GM12878 (cell line): ENCODE measurements at regions not wholly inside any gene's neighbourhood (a gene's known extent, or its start where the extent isn't known, plus 50 kb on each side); places are given as distances from the start of the nearest gene placed in this dataset.

ENCODE experiments used
- ATAC-seq: fragments of 200-7000 bp; cut with Tn5 transposase; 3 replicates; pipeline ENCODE4 v1.9.1; 2020; ENCODE audit warnings: mild to moderate bottlenecking, moderate library complexity
- BruUV-seq: library from RNA; stranded (reverse); fragments of 400-500 nt; replicated peaks from 2 replicates; lab custom pipeline; 2021; lab: Mats Ljungman, UMichigan
- CTCF ChIA-PET: fragments of 300-600 bp; sonication (Branson Sonifier 250); formaldehyde crosslinking; extraction: SDS; loops from one replicate; lab custom pipeline; 2021; ENCODE audit warnings: inconsistent platforms; lab: Yijun Ruan, JAX
- POLR2A ChIA-PET: fragments of 350-600 bp; formaldehyde crosslinking; extraction: SDS; loops from one replicate; lab custom pipeline; 2021; ENCODE audit warnings: inconsistent platforms; lab: Charles Lee
- RAD21 ChIA-PET: fragments of 300-600 bp; sonication (Branson Sonifier 250); formaldehyde crosslinking; loops from one replicate; lab custom pipeline; 2023; ENCODE audit warnings: antibody characterized with exemption; ENCODE audit not compliant: unreplicated experiment; lab: Charles Lee
- SMC1A ChIA-PET: fragments of 300-600 bp; sonication (Branson Sonifier 250); formaldehyde crosslinking; loops from one replicate; lab custom pipeline; 2023; ENCODE audit not compliant: unreplicated experiment, uncharacterized antibody; lab: Charles Lee
- DNase-seq: peaks from one replicate; pipeline ENCODE4 v3.0.0-alpha.2; 2011; ENCODE audit warnings: low read depth, low spot score
- FAIRE-seq: peaks from 3 replicates; lab custom pipeline; 2011; peaks lifted over from hg19 to GRCh38; lab: Jason Lieb, UNC
- H2AFZ ChIP-seq: 2 replicates; pipeline ENCODE4 v1.6.0; 2011; ENCODE audit warnings: low read depth, low read length, control low read depth; ENCODE audit not compliant: control insufficient read depth
- H3K27ac ChIP-seq: 2 replicates; pipeline ENCODE4 v1.5.1; 2011; ENCODE audit warnings: control low read depth; ENCODE audit not compliant: control insufficient read depth, insufficient read depth
- H3K27me3 ChIP-seq, 2 experiments: replicated peaks in 1 of 2; 2 replicates each; pipeline versions ENCODE4 v1.6.0 to v1.6.1; 2011; ENCODE audit warnings: low read length in 1 of 2; ENCODE audit not compliant: control insufficient read depth in 2 of 2, insufficient read depth in 2 of 2
- H3K36me3 ChIP-seq, 2 experiments: 2 replicates each; pipeline ENCODE4 v1.5.1; 2011; ENCODE audit warnings: low read length in 1 of 2; ENCODE audit not compliant: control insufficient read depth in 2 of 2, insufficient read depth in 2 of 2
- H3K4me1 ChIP-seq: 2 replicates; pipeline ENCODE4 v1.6.1; 2011; ENCODE audit warnings: mild to moderate bottlenecking, low read length, moderate library complexity, mixed read lengths; ENCODE audit not compliant: control insufficient read depth, insufficient read depth
- H3K4me2 ChIP-seq: 2 replicates; pipeline ENCODE4 v1.6.0; 2011; ENCODE audit warnings: control low read depth; ENCODE audit not compliant: control insufficient read depth, insufficient read depth
- H3K4me3 ChIP-seq: fragments of 200-600 bp; sonication (generic); 2 replicates; pipeline ENCODE4 v1.5.1; 2016
- H3K79me2 ChIP-seq: 2 replicates; pipeline ENCODE4 v1.6.0; 2011; ENCODE audit warnings: low read length; ENCODE audit not compliant: control insufficient read depth, insufficient read depth
- H3K9ac ChIP-seq: 2 replicates; pipeline ENCODE4 v1.8.0; 2011; ENCODE audit warnings: low read length, control low read depth, mixed read lengths; ENCODE audit not compliant: control insufficient read depth, insufficient read depth
- H3K9me3 ChIP-seq: replicated peaks from 3 replicates; pipeline ENCODE4 v1.5.1; 2011; ENCODE audit warnings: mild to moderate bottlenecking, low read length; ENCODE audit not compliant: control insufficient read depth, insufficient read depth
- H4K20me1 ChIP-seq: 2 replicates; pipeline ENCODE4 v1.6.0; 2011; ENCODE audit not compliant: control insufficient read depth, insufficient read depth
- ATF2 ChIP-seq: IDR thresholded peaks from 2 replicates; pipeline ENCODE4 v1.6.1; 2012; ENCODE audit warnings: low read length, inconsistent platforms
- ATF7 ChIP-seq: fragments of 450-650 bp; IDR thresholded peaks from 2 replicates; pipeline ENCODE4 v1.6.1; 2016; ENCODE audit warnings: low read depth, mild to moderate bottlenecking
- CBFB ChIP-seq: IDR thresholded peaks from 2 replicates; pipeline ENCODE4 v1.6.1; 2016; ENCODE audit warnings: antibody characterized with exemption, low read depth
- CBX3 ChIP-seq: fragments of 200-600 bp; sonication (generic); IDR thresholded peaks from 2 replicates; pipeline ENCODE4 v1.6.1; 2016; ENCODE audit warnings: low read depth, borderline replicate concordance
- CBX5 ChIP-seq: sonication (generic); IDR thresholded peaks from 2 replicates; pipeline ENCODE4 v1.6.1; 2016; ENCODE audit warnings: low read depth, moderate library complexity, mild to moderate bottlenecking, inconsistent platforms
- HDAC6 ChIP-seq: fragments of 200-600 bp; sonication (generic); IDR thresholded peaks from one replicate; pipeline ENCODE4 v1.8.0; 2017; ENCODE audit warnings: antibody characterized with exemption; ENCODE audit not compliant: unreplicated experiment
- HDGF ChIP-seq: fragments of 450-650 bp; IDR thresholded peaks from 2 replicates; pipeline ENCODE4 v1.6.1; 2016; ENCODE audit warnings: antibody characterized with exemption
- JUNB ChIP-seq: IDR thresholded peaks from 2 replicates; pipeline ENCODE4 v1.6.1; 2016; ENCODE audit warnings: antibody characterized with exemption, mild to moderate bottlenecking
- MEF2B ChIP-seq: fragments of 450-650 bp; IDR thresholded peaks from 2 replicates; pipeline ENCODE4 v1.6.1; 2018; ENCODE audit warnings: mild to moderate bottlenecking, moderate library complexity; ENCODE audit not compliant: partially characterized antibody, poor library complexity, severe bottlenecking
- MTA2 ChIP-seq: fragments of 450-650 bp; IDR thresholded peaks from 2 replicates; pipeline ENCODE4 v1.6.1; 2016; ENCODE audit warnings: low read depth, mild to moderate bottlenecking, moderate library complexity
- MXI1 ChIP-seq: fragments of 150-350 bp; IDR thresholded peaks from 2 replicates; pipeline ENCODE4 v1.6.1; 2011; ENCODE audit warnings: low read depth, mild to moderate bottlenecking, inconsistent platforms, low read length, improper control_type of control experiment
- MYB ChIP-seq: fragments of 150-350 bp; IDR thresholded peaks from 2 replicates; pipeline ENCODE4 v1.6.1; 2014; ENCODE audit warnings: mild to moderate bottlenecking, low read depth, low read length, borderline replicate concordance
- MYC ChIP-seq: IDR thresholded peaks from 2 replicates; pipeline ENCODE4 v1.6.1; 2011; ENCODE audit warnings: mild to moderate bottlenecking, low read length, moderate library complexity, inconsistent platforms; ENCODE audit not compliant: insufficient read depth, insufficient replicate concordance, insufficient read length, severe bottlenecking
- NFYB ChIP-seq: IDR thresholded peaks from 2 replicates; pipeline ENCODE4 v1.6.1; 2011; ENCODE audit warnings: low read depth, mild to moderate bottlenecking, low read length, improper control_type of control experiment, moderate library complexity; ENCODE audit not compliant: insufficient read depth
- NR2C1 ChIP-seq: fragments of 450-650 bp; IDR thresholded peaks from 2 replicates; pipeline ENCODE4 v1.6.1; 2017; ENCODE audit warnings: antibody characterized with exemption, mild to moderate bottlenecking, moderate library complexity
- NRF1 ChIP-seq: conservative IDR thresholded peaks from 2 replicates; pipeline ENCODE4 v1.6.1; 2011; ENCODE audit warnings: mild to moderate bottlenecking, low read depth, low read length, improper control_type of control experiment
- PKNOX1 ChIP-seq: fragments of 450-650 bp; IDR thresholded peaks from 2 replicates; pipeline ENCODE4 v1.6.1; 2016; ENCODE audit warnings: mild to moderate bottlenecking
- POLR2AphosphoS5 ChIP-seq: IDR thresholded peaks from 2 replicates; pipeline ENCODE4 v1.6.1; 2011; ENCODE audit warnings: mild to moderate bottlenecking, low read length, inconsistent platforms
- RAD21 ChIP-seq: IDR thresholded peaks from 2 replicates; pipeline ENCODE4 v1.6.1; 2011; ENCODE audit warnings: mild to moderate bottlenecking, low read depth, low read length, moderate library complexity; ENCODE audit not compliant: insufficient read depth
- RBBP5 ChIP-seq: fragments of 200-600 bp; sonication (generic); conservative IDR thresholded peaks from 2 replicates; pipeline ENCODE4 v1.6.1; 2016
- SMAD1 ChIP-seq: fragments of 450-650 bp; IDR thresholded peaks from 2 replicates; pipeline ENCODE4 v1.6.1; 2018; ENCODE audit warnings: mild to moderate bottlenecking, low read depth; ENCODE audit not compliant: partially characterized antibody
- ZNF622 ChIP-seq: fragments of 450-650 bp; IDR thresholded peaks from 2 replicates; pipeline ENCODE4 v1.6.1; 2017; ENCODE audit warnings: mild to moderate bottlenecking, inconsistent platforms
- WGBS: methylation state at CpG from one replicate; pipeline ENCODE4 v1.1.6; 2016; ENCODE audit warnings: low lambda C conversion rate; ENCODE audit not compliant: insufficient replicate concordance, insufficient coverage; ENCODE audit errors: missing lambda C conversion rate; 5-methylcytosine and 5-hydroxymethylcytosine counted together
- in situ Hi-C: fragments of 300-500 bp; cut with MboI; formaldehyde crosslinking; loops from 9 replicates; pipeline ENCODE4 v1.14.3; 2018; ENCODE audit warnings: mixed read lengths
- intact Hi-C: fragments of 100-400 bp; cut with micrococcal nuclease; formaldehyde crosslinking; loops from one replicate; pipeline ENCODE4 v1.14.2; 2022; ENCODE audit not compliant: unreplicated experiment

- in situ Hi-C loops, result no loop called here
These were observed 76.9 kb upstream of the EXOC1L start for GRCh38 chr4:55742655-55743202.

GRCh38 chr4:55744369-55744768 lies 75.2 kb upstream of the EXOC1L start:
- no peak overlapping the region for H3K27ac ChIP-seq
- H3K36me3 ChIP-seq, result no peaks in the 10 kb centered on the region
- H2AFZ ChIP-seq, result no peak overlapping the region
- H3K27me3 ChIP-seq, result no peaks in the 10 kb centered on the region; a peak in 1 of 4 replicates
- intact Hi-C loops (no loop called here), in situ Hi-C loops (no loop called here)
- 30% methylated on average over 6 of the region's 6 CpGs for WGBS
- POLR2A ChIA-PET, result no interaction called here
- no peaks in the 10 kb centered on the region for H4K20me1 ChIP-seq
- CTCF ChIA-PET, result no interaction called here
- ATAC-seq (no peak), DNase-seq (no peak), FAIRE-seq (no peak)
- no peak overlapping the region for H3K4me2 ChIP-seq
- no peaks in the 10 kb centered on the region for H3K4me1 ChIP-seq
- no peak overlapping the region for H3K9ac ChIP-seq
- no peaks in the 10 kb centered on the region for H3K9me3 ChIP-seq
- BruUV-seq, result no TSS peak
- no peak overlapping the region for H3K4me3 ChIP-seq
- SMC1A ChIA-PET, result no interaction called here
- RAD21 ChIA-PET, result no interaction called here
- H3K79me2 ChIP-seq, result no peaks in the 10 kb centered on the region
- TF ChIP-seq JUNB (no peak), RBBP5 (no peak), NR2C1 (no peak), ATF2 (no peak), POLR2AphosphoS5 (no peak), ATF7 (no peak), MYB (no peak), MYC (no peak), MTA2 (no peak), MXI1 (no peak), RAD21 (no peak), NRF1 (no peak)

More at GRCh38 chr4:55742655-55743202, 76.9 kb upstream of the EXOC1L start:
- ChIA-PET RAD21 (no interaction called here), CTCF (no interaction called here), POLR2A (no interaction called here)
- H3K27me3 ChIP-seq, result no peaks in the 10 kb centered on the region; a peak in 1 of 4 replicates
- H2AFZ ChIP-seq, result no peak overlapping the region
- no TSS peak for BruUV-seq
- ATAC-seq, result no peak
- WGBS, result 17% methylated on average over 5 of the region's 5 CpGs
- H3K36me3 ChIP-seq, result no peaks in the 10 kb centered on the region
- no peak overlapping the region for H3K27ac ChIP-seq
- no peak overlapping the region for H3K4me2 ChIP-seq
- H4K20me1 ChIP-seq, result no peaks in the 10 kb centered on the region
- no peak for FAIRE-seq
- H3K9ac ChIP-seq, result no peak overlapping the region
- TF ChIP-seq HDAC6 (no peak), CBX3 (no peak), MEF2B (no peak), SMAD1 (no peak), HDGF (no peak), NFYB (no peak), CBFB (no peak), POLR2AphosphoS5 (no peak), PKNOX1 (no peak), ZNF622 (no peak), CBX5 (no peak)
- TF ChIP-seq, all 136 proteins: peak for 0
- Histone ChIP-seq H3K9me3 (no peaks in the 10 kb centered on the region), H3K4me3 (no peak overlapping the region), H3K4me1 (no peaks in the 10 kb centered on the region), H3K79me2 (no peaks in the 10 kb centered on the region)
- DNase-seq, result no peak
- intact Hi-C loops, result no loop called here
- SMC1A ChIA-PET, result no interaction called here
